Testis (tissue), 2 donors: ENCODE measurements at regions not wholly inside any gene's neighbourhood (a gene's known extent, or its start where the extent isn't known, plus 50 kb on each side); places are given as distances from the start of the nearest gene placed in this dataset.

Experiments
- POLR2A ChIP-seq: fragments of 450-650 bp; IDR thresholded peaks from one replicate; pipeline ENCODE4 v1.6.1; 2017; ENCODE audit warnings: antibody characterized with exemption, mild to moderate bottlenecking, moderate library complexity
- TF ChIP-seq, protein P1 (sequence below), 3 experiments: fragments of 450-650 bp in 2 of 3; fragments of 200-600 bp in 1 of 3; sonication (generic) in 1 of 3; IDR thresholded peaks; one replicate each; pipeline ENCODE4 v1.5.1; 2016 to 2019; ENCODE audit warnings: antibody characterized with exemption in 3 of 3, mild to moderate bottlenecking in 2 of 3, moderate library complexity in 1 of 3

DNA sequence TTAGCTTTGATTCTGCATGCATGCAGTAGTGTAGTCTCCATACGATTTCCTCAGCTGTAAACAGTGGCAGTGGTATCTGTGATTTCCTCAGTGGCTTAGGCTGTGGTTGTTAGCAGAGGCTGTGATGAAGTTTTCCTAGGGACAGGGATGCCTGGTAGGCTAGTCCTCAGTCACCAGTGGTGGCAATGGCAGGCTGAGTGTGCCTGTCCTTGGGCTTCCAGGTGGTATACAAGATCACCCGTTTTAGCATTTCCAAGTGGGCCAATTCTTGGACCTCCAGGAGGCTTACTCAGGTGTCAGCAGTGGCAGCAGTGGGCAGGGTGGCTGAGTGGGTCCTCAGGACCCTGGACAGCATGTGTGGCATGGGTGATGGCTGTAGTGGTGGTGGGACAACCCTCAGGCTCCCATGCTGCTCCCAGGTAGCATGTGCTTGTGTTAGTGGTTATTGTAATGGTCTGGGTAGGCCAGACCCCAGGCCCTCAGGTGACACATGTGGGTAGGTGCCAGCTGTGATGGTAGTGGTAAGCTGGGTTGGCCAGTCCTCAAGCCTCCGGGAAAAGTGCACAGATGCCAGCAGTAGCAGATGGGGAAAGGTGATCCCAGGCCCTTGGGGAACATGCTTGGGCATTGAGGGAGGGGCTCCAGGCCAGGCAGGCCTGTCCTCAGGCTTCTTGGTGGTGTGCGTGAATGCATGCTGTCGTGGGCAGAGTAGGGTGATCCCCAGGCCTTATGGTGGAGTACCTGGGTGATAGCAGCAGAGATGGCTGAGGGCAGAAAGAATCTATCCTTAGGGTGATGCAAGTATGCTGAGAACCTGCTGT is 146.5 kb downstream of the PAPOLA start:
- TF ChIP-seq, protein P1, sequence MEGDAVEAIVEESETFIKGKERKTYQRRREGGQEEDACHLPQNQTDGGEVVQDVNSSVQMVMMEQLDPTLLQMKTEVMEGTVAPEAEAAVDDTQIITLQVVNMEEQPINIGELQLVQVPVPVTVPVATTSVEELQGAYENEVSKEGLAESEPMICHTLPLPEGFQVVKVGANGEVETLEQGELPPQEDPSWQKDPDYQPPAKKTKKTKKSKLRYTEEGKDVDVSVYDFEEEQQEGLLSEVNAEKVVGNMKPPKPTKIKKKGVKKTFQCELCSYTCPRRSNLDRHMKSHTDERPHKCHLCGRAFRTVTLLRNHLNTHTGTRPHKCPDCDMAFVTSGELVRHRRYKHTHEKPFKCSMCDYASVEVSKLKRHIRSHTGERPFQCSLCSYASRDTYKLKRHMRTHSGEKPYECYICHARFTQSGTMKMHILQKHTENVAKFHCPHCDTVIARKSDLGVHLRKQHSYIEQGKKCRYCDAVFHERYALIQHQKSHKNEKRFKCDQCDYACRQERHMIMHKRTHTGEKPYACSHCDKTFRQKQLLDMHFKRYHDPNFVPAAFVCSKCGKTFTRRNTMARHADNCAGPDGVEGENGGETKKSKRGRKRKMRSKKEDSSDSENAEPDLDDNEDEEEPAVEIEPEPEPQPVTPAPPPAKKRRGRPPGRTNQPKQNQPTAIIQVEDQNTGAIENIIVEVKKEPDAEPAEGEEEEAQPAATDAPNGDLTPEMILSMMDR (IDR thresholded peaks at IDR 0.05): no peak
- TF ChIP-seq POLR2A: no peak
